Retina (tissue), 1 donor: ENCODE measurements at regions not wholly inside any gene's neighbourhood (a gene's known extent, or its start where the extent isn't known, plus 50 kb on each side); places are given as distances from the start of the nearest gene placed in this dataset.

Source experiments
- DNase-seq: peaks from one replicate; pipeline ENCODE4 v3.0.0-alpha.2; 2016

DNA sequence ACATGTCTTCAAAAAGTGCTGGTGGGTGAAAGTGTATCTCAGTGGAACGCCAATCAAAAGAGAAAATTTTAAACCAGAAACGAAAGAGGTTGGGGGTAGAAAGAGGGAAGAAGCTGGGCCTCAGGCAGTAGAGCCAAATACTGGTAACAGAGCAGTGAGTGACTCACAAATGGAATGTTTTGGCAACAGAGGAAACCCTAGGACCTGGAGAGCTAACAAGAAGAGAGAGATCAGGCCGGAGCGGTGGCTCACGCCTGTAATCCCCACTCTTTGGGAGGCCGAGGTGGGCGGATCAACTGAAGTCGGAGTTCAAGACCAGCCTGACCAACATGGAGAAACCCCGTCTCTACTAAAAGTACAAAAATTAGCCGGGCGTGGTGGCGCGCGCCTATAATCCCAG, 450.8 kb upstream of the NAALADL2 start:
- DNase-seq, result no peak

DNA sequence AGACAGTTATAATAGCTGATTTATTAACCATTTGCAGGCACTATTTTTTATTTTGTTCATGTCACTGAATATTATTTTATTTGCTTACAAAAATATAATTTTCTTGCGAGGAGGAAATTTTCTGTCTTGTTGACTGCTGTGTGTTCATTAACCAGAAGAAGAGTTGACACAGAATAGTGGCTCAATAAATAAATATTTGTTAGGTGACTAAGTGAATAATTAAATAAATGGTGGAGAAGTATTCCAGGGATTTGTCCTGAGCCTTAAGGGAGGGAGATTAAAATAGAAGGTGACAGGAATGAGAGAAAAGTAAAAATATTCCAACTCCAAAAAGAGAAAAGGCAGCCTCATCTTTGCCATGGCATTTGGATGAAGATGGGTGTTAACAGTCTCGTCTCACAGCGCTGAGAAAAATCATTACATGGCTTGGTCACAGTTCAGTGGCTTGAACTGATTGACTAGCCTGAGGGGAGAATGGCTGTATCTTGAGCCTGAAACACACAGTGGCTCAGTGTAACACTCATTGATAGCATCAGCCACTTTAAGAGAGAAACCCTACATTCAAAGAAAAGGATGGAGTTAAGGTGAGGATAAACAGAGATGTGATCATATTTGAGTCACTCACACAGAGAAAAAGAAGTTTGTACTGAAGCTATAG, 449.9 kb upstream of the NAALADL2 start:
- DNase-seq, result peak; percentile 38

DNA sequence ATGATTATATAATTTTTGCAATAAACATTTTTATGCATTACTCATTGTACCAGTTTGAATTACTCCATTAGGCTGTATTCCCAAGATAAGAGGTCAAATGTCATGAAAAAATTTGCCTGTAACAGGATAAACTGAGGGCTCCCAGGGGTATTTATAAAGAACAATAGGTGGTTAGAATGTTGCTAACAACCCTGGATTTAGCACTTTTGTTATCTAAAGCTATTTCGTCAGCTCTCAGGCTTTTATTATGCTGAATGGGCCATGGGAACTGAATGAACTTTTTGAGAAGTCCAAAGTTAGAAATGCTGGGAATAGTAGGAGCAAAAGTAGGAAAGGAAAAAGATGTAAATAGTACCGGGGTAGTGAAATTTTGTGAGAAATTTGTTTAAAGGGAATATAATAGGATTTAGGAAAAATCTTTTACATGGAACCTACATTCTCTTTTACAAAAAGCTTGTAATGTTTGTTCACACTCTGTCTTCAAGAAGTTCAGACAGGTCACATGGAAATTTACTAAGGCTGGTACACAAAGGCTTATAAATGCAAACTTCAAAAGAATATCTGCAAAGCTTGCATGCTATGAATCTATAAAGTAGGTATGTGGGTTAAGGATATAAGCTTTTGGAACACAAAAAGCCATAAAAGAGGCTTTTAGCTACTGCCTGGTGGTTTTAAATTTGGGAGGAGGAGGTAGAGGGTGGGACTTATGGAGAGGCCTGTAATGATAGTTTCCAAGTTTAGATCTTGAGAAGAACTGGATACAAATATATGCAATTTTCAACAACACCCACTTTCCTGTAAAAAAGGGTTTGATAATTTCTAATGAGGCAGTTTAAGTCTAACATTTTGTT, 445.8 kb upstream of the NAALADL2 start:
- no peak for DNase-seq

DNA sequence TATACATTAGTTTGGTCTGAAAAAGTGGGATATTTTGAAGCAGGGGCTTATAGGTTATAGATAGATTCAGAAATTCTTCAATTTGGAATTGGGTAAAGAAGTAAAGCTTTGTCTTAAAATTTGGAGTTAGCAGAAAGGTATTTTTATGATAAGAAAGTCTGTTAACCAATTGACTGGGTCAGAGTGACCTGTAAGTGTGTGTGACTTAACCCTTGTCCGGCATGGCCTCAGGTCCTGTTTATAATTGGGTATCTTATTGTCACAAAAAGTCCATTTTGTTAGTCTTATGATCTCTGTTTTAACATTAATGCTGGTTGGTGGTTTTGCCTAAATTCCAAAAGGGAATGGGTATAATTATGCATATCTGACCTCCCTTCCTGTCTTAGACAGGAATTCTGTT, 444.2 kb upstream of the NAALADL2 start:
- DNase-seq, result no peak

DNA sequence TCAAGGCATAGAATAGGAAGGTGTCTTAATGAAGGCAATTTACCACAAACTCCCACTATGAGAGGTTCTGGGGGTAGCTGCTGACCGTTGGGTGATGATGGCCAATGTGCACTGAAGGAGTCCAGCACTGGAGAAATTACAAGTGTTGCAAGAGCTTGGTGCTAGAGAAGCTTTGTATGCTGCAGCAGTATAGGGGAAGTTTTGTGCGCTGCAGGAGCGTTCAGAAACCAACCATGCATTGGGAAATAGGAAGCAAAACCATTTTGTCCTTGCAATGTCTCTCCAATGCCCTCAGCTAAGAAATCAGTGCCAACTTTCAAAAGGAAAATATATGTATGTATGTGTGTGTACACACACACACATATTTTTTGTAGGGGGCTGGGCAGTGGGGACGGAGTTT, 441.6 kb upstream of the NAALADL2 start:
- DNase-seq, result no peak

DNA sequence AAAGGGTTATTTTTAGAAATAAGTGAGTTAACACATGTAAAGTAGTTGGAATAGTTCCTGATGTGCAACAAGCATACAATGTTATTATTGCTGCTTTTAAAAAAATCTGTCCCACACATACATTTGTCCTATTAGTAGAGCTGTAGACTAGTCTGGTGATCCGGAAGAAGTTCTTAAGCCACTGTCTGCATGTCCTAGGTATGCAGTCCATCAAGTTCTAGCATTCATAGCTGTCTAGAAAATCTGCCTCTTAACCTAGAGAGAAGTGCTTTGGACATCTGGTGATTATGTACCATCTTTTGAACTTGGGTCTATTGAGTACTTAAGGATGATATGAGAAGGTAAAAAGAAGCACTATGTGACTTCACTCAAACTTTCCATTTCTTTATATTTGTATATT, 439.9 kb upstream of the NAALADL2 start:
- DNase-seq, result no peak

DNA sequence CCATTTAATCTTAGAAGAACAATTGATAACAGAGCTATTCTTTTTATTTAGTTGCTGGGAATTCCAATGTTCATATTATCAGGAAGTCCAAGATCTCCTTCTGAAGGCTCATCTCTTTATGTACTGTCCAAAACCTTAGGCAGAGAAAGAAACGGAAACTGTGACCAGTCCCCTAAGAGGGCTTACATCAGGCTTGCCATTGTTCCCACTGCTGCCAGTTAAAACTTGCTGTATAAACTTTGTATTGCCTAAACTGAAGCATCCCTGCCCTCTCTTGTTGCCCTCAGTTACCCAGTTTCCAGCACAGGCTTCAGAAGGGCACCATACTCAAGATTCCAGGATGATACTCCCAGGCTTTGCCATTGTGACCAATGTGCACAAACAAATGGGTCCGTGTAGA, 435.2 kb upstream of the NAALADL2 start:
- DNase-seq, result no peak

DNA sequence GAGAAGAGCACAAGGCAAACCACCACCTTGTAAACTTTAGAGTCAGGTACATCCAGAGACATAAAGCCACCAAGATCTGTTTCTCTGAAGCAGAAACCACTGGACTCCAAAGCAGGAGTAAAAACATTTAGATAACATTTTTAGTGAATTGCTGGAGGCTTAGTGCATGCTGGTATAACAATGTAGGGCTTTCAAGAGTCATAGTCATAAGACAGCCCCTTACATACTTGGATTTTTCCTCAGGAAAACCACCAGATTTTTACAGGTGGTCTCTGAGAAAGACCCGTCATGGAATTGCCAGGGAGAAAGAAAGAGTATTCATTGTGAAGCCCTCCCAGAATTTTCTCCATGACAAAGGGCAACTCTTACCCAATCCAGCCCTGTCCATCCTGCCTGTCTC, 434.5 kb upstream of the NAALADL2 start:
- DNase-seq, result no peak

DNA sequence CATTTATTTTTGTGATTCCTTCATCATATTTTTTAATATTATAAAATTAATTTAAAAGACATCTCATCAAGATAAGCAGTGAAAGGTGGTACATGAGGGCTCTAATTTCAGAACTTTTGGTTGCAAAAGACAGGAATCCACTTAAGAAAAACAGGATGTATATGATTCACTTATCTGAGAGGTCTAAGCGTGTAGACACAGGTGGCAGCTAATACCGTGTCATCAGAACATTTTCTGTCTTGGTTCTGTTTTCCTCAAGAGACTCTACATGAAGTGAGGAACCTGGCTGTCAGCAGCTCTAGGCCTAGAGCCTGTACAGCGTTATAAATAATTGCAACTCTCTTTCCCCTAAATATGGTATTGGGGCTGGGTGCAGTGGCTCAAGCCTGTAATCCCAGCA, 433.7 kb upstream of the NAALADL2 start:
- DNase-seq, result no peak

DNA sequence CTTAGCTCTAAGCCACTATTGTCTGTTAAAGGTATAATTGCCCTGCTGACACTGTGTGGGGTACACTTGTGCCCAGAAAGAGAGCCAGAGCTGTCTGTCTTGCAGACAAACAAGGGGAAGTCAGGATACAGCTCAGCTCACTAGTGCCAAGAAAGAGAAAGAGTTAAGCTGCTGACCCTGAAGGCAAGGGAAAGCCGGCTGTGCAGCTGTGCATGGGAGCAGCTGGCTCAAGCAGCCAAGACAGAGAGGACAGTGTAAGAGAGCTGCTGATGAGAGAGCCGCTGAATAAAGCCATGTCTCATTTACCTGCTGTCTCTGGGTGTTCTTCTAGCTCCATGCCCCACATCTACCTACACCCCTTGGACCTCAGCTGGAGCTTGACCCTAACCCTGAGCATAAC, 428.1 kb upstream of the NAALADL2 start:
- DNase-seq, result no peak

DNA sequence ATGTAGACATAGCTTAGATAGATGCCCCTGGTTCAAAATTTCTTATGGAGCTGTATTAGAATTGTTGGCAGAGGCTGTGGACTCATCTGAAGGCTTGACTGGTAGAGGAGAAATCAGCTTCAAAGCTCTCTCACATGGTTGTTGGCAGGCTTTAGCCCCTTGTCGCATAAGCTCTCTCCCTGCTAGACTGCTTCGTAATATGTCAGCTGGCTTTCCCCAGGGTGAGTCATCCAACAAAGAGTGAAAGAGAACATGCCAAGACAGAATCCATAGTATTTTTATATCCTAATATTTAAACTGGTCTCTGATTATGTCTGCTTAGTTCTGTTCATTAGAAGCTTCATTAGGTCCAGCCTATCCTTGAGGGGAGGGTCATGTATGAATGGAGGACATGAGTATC, 427.4 kb upstream of the NAALADL2 start:
- DNase-seq, result no peak

DNA sequence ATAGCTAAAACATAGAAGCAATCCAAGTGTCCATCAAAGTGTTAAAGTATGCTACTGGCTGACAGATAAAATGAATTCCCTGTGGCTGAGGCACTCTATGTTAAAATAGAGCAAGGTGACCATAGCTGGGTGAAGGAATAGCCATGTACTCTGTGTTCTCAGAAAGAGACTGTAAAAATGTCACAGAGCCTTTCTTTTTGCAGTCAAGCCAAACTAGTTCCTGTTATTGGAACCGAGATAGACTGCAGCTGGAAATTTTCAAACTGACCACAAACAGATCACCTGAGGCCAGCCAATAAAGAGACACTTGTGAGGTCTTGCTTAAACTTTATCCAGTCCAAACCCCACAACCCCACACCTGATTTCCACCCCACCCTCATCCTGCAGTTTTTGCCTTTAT, 422.8 kb upstream of the NAALADL2 start:
- no peak for DNase-seq

DNA sequence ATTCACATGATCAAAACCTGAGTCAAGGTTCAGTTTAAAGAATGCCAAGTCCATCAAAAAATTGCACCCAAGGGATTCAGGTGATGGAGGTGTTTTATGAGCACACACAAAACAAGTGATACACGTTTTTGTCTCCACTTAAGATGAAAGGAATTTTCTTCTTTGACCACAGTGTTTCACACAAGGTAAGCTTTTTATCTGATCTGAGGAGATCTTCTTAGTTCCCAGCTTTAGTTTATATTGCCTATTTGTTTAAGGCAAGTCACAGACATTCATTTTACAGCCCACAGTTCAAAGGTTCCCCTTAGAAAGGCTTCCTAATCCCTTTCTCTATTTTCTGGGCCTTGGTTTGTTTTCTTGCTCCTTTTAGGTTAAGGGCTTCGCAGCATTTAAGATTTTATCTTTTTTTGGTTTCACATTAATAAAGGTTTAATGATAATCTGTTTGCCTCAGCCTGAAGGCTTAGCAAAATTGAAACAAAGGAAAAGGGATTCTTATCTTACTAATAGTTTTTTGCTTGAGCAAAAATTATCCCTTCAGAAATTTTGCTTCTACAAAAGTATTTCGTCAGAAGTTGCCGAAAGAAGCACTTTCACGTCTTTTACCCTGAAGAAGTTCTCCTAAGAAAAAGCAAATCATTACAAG, 420.5 kb upstream of the NAALADL2 start:
- DNase-seq, result no peak

DNA sequence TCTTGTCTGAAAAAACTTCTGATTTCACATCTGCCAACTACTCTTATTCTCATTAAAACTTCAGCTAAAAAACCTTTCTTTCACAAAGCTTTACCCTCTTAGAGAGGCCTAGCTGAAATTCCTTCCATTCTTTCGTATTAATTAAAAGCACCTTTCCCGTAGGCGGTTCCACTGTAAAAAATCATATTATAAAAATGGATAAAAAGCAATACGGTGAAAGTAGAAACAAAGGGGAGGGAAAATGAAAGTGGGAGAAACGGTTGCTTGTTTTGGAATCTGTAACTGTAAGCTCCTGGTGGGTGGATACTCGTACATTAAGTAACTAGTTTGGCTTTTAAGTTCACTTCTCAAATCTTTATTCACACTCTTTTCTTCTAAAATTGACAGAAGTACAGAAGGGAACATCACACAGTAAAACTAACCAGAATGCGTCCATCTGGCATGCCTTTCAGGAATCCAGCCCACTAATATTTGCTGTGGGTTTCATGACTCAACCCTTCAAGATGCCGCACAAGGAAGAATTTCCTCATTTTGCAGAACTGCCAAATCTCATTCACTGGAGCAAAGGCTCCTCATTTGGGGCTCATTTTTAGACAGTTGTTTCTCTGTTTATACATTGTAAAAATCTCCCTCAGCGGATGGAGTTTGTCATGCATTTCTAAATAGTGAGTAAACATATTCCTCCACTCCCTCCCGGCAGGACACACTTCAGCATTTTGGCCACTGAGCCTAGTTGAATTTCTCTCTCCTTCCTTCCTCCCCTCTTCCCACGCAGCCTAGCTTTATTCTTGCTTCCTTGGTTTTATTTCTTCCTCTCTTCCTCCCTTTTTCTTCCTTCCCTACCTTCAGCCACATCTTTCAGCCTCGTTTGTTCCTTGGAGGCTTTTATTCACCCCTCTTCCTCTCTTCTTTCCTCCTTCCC, 419.5 kb upstream of the NAALADL2 start:
- DNase-seq, result peak; percentile 54

DNA sequence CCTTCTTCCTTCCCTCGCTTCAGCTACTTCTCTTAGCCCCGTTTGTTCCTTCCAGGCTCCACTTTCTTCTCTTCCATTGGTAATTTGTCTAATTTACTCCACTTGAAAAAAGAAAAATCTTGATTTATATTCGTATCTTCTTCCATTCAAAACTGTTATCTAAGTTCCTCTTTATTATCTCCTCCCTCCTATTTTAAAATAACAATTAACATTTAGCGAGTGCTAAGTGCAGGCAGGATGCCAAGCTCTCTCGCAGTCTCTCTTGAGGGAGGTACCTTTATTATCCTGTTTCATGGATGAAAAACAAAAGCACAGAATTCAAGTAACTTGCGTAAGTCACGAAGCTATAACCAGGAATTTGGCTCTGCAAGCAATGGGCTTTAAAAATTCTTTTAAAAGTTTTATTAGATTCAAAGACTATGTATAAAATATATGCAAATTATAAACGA, 418.9 kb upstream of the NAALADL2 start:
- DNase-seq, result no peak

DNA sequence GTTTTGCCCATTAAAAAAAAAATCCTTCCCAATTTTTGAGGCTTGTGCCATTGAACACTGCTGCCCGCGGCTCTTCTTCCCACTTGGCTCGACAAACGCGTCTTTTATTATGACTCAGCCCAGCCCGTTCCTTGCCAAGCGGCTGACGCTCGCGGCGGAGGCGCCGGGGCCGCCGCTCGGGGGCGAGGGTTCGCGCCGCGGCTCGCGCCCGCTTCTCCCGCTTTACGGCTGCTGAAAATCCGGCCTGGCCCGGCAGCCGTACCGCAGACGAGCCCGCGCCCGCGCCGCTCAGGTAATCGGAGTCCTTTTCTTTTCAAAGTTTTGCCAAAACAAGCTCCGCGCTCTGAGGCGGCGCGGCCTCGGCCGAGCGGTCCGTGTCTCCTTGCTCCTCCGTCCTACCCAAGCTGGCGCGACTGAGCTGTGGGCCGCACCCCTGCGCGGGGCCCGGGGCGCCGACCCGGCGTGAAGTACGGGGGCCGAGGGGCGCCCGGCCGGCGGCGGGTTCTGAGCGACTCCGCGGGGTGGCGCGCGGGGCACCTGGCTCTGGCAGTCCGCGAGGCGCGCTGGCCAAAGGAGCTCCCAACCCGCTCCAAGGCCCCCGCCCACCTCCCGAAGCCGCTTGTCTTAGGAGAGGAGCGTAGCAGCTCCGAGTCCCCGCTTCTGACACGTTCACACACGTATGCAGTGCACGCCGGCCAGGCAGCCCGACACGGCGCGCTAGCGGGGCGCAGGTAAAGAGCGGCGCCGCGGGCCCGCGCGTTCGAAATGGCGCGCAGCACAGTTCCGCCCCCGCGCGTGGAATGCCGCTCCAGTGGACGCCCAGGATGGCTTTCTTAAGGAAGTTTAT, 418.2 kb upstream of the NAALADL2 start:
- peak; percentile 96 for DNase-seq

DNA sequence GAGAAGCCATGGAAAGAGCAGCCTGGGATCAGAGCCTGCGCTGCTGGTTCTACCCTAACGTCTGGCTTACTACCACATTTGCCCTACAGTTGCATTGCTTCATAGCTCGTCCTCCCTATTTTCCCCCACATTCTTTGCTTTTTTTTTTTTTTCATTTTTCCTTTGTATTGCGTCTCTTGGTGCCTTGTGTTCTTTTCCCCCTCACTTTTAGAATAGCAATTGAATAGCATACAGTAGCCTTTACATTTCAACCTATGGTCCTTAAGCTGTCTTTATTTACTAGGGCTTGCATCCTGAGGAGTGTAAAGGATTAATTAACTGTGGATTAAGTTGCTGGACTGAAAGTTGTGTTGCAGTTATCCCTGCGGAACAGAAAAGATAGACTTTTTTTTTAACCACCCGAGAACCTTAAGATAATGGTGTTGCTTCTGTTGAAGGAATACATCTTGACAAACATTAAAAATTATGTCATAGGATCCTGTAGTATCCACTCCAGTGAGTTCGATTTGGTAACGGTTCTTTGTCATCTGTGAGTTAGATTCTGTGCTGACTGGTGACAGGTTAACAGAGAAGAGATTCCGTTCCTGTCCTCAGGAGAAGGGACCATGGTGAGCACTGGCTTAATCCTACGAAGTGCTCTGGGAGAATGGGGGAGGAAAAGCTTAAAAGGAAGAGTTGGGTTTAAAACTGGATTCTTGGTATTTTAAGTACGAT, 417.4 kb upstream of the NAALADL2 start:
- no peak for DNase-seq

DNA sequence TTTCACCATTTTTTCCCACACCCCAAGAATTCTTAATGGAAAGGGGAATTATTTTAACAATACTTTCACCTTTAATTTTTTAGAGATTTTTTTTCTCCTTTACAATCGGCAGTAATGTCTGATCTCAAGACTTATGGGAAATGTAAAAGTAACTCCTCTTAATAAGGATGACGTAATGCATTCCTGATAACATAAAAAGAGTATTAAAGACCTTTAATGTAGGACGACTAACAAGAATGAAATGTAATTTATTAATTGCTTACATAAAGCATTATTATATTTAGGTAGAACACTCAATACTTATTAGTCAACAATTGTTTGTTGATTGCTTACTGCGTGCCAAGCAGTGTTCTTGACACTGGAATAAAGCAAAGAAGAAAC, 416.8 kb upstream of the NAALADL2 start:
- DNase-seq, result no peak

DNA sequence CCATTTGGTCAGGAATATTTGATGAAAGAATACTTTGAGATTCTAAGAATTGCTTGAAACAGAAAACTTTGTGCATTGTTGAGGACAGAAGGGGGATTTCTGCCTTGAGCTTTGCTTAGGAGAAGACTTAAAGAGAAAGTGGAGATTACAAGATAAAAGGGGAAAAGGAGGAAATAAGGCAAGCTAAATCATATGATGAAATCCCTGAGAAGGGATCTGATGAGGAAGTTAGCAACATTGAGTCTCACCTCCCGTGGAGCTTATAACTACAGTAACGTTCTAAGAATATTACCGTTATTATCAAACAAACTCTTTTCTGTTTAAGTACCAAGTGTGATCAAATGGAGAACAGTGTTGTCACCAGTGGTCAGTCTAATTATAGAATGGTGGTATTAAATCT, 414.7 kb upstream of the NAALADL2 start:
- DNase-seq, result no peak

DNA sequence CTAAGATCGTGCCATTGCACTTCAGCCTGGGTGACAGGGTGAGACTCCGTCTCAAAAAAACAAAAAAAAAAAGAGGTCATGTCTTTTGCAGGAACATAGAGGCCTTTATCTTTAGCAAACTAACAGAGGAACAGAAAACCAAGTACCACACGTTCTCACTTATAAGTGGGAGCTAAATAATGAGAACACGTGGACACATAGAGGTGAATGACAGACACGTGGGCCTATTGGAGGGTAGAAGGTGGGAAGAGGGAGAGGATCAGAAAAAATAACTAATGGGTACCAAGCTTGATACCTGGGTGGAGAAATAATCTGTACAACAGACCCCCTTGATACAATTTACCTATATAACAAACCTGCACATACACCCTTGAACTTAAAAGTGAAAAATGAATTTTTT, 401.4 kb upstream of the NAALADL2 start:
- DNase-seq, result no peak

DNA sequence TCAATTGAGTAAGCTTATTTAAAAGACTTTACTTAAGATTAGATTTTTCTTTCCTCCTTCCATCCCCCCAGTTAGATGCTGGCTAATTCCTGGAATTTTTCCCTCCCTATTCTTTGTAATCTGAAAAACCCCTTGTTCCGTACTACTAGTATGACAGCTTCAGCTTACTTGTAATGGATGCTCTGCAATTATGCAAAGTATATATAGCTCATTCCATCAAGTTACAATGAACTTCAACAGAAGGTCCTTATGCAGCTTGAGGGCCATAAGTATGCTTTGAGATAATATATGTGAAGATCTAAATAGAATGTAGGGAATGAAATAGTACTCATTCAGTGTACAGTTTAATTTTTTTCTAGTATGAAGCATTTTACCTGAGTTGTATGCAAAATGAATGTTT, 398.3 kb upstream of the NAALADL2 start:
- DNase-seq, result no peak
